ENCODE measurements at regions not wholly inside any gene's neighbourhood (a gene's known extent, or its start where the extent isn't known, plus 50 kb on each side); places are given as distances from the start of the nearest gene placed in this dataset.

DNA sequence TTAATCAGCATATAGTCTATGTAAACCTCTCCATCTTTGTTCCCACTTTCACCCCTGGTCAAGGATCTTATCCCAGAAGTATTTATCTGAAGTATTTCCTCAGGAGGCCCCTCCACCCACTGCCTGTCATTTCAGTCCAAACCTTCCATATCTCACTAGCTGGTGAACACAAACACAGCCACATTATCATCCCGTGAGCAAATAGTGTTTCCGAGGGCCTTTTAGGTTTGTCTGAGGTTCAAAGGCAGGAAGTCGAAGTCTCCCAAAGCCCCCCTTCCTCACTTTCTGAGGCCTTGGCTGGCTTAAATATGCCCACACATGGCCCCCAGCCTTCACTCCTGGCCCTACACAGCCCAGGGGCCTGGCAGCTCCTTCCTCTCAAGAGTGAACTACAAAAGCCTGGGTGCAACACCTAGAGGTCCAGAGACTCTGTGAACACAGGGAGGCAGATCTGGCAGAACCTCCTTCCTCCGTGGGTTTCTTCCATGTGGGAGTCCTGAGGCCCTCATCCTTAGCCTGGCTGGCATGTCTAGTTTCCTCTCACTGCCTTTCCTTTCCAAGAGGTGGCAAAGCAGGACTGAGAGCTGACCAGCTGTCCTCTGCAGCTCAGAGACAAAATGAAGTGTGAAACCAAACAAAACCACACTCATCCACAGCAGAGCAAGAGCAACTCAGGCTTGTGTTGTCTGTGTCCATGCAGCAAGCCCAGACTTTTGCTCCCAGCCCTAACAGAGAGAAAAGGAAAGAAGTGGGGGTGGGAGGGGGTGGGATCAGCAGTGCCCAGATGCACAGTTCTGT is 264.2 kb downstream of the SS18 start:
- Histone ChIP-seq H3K27me3 (no peaks in the 10 kb centered on the region), H3K9me3 (no peaks in the 10 kb centered on the region), H3K4me1 (no peaks in the 10 kb centered on the region), H3K4me3 (ENCODE audit: low read depth, low read length) (no peak overlapping the region), H3K36me3 (no peaks in the 10 kb centered on the region)
- TF ChIP-seq, protein P1, sequence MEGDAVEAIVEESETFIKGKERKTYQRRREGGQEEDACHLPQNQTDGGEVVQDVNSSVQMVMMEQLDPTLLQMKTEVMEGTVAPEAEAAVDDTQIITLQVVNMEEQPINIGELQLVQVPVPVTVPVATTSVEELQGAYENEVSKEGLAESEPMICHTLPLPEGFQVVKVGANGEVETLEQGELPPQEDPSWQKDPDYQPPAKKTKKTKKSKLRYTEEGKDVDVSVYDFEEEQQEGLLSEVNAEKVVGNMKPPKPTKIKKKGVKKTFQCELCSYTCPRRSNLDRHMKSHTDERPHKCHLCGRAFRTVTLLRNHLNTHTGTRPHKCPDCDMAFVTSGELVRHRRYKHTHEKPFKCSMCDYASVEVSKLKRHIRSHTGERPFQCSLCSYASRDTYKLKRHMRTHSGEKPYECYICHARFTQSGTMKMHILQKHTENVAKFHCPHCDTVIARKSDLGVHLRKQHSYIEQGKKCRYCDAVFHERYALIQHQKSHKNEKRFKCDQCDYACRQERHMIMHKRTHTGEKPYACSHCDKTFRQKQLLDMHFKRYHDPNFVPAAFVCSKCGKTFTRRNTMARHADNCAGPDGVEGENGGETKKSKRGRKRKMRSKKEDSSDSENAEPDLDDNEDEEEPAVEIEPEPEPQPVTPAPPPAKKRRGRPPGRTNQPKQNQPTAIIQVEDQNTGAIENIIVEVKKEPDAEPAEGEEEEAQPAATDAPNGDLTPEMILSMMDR (IDR thresholded peaks at IDR 0.05; ENCODE audit: low read depth, low read length), result no peak
- DNase-seq, result no peak

DNA sequence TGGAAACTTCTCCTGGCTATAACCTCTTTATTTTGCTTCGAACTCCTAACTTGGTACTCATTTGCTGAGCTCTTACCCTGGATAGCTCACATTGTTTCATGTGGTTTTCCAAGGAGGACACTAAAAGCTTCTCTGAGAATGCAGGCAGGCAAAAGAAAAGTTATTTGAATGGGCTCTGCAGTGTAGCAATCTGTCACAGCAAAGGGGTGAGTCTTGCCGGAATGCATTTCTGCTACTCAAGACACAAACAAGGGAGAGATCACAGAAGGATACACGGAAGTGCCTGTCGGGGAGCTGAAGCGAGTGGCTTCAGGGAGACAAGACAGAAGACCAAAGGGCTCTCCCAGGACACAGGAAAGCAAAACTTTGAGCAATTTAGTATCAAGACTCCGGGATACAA is 265.4 kb downstream of the SS18 start:
- no peaks in the 10 kb centered on the region for H3K27me3 ChIP-seq
- no peaks in the 10 kb centered on the region for H3K36me3 ChIP-seq
- TF ChIP-seq, protein P1 (IDR thresholded peaks at IDR 0.05; ENCODE audit: low read depth, low read length), result no peak
- no peak overlapping the region for H3K4me3 ChIP-seq (ENCODE audit: low read depth, low read length)
- no peaks in the 10 kb centered on the region for H3K9me3 ChIP-seq
- H3K4me1 ChIP-seq, result no peaks in the 10 kb centered on the region
- no peak for DNase-seq

DNA sequence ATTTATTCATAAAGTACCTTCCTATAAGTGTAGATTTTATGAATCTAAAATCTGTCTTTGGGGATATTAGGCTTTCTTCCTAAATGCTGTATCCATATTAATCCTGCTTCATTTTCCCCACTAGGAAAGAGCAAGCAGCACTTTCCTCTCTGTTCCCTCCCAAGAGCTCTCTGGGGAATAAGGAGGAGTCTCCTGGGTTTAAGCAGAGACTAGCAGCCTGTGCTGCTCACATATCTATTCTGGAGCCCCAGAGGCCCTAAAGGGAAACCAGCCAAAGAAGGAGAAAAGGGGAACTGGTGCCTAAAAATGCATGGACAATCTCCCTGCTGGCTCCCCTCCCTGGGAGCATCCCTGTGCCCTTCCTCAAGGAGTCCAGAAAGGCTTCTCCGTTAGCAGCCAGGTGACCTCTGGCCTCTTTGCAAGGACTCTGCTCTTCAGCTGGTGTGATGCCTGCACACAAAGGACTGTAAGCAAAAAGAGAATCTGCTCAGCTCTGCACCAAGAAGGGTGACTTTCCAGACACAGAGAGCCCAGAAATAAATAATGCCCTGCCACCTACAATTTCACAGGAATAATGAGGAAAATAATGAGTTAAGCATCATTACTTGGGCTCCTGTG is 270.6 kb downstream of the SS18 start:
- no peaks in the 10 kb centered on the region for H3K4me1 ChIP-seq
- H3K27me3 ChIP-seq, result no peaks in the 10 kb centered on the region
- no peaks in the 10 kb centered on the region for H3K9me3 ChIP-seq
- H3K4me3 ChIP-seq (ENCODE audit: low read depth, low read length), result no peak overlapping the region
- no peaks in the 10 kb centered on the region for H3K36me3 ChIP-seq
- TF ChIP-seq, protein P1 (IDR thresholded peaks at IDR 0.05; ENCODE audit: low read depth, low read length), result no peak
- no peak for DNase-seq

DNA sequence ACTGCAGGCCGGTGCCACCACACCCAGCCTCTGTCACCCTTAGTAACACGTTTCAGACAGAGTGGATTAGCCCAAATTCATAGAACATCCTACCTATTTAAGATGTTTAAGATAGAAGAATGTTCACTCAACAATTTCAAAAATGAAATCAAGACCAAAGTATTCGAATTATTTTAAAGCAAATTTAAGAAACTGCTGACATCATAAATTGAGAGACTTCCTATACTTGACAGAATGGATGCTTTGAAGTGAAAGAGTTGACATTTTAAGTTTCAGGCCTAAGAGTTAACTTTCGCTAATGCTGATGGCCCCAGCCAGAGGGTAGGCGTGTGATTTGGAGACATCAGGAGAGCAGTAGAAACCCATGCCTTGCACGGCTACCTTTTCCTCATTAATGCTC is 271.9 kb downstream of the SS18 start:
- no peaks in the 10 kb centered on the region for H3K36me3 ChIP-seq
- H3K4me1 ChIP-seq, result no peaks in the 10 kb centered on the region
- TF ChIP-seq, protein P1 (IDR thresholded peaks at IDR 0.05; ENCODE audit: low read depth, low read length), result no peak
- no peak for DNase-seq
- H3K27me3 ChIP-seq, result no peaks in the 10 kb centered on the region
- H3K9me3 ChIP-seq, result no peaks in the 10 kb centered on the region
- no peak overlapping the region for H3K4me3 ChIP-seq (ENCODE audit: low read depth, low read length)

DNA sequence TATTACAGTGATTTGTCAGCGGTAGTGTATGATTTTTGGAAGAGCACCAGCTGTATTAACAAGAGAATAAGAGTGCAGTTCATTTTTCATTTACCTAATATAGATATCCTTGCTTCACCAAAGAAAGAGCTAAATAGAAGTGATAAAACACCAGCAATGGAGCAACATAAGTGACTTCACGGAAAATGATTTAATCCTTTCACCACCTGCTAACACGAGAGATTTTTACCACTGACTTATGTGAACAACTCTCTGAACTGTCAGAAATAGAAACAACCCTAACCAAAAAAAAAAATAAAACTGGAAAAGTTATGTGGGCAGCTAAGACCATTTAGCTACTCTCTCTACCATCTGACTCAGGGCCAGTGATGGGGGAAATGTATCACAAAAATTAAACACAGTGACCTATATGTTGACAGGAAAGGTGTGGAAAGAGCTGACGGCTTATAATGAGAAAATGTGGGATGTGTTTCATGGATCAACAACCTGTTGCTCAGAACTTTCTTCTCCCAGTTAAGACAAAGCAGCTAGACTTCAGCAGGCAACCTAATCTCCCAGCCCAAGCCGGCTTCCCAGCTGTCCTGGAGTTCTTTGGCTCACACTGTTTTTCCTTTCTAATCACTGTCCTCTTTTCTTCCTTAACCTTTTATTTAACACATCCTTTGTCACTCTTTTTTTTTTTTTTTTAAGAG is 272.7 kb downstream of the SS18 start:
- Histone ChIP-seq H3K27me3 (no peaks in the 10 kb centered on the region), H3K4me3 (ENCODE audit: low read depth, low read length) (no peak overlapping the region), H3K4me1 (no peaks in the 10 kb centered on the region), H3K36me3 (no peaks in the 10 kb centered on the region), H3K9me3 (no peaks in the 10 kb centered on the region)
- TF ChIP-seq, protein P1 (IDR thresholded peaks at IDR 0.05; ENCODE audit: low read depth, low read length), result no peak
- DNase-seq, result no peak

DNA sequence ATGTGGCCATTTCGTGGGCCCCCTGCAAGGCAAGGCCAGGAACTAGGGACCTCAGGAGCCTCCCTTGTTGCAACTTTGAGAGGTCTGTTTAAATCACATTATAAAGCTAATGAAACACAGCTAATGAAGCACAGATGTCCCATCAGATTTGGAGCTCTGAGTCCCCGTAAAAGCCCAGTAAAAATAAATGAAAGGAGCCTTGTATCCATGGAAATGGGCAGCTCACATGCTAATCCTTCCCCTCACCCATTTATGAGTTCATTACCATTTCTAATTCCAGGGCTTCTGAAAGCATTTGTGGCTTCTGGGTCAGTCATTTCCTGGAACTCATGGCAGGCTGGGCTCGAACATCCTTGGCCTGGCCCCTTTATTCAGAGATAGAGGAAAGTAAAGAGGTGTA is 274.8 kb downstream of the SS18 start:
- no peaks in the 10 kb centered on the region for H3K4me1 ChIP-seq
- H3K9me3 ChIP-seq, result no peaks in the 10 kb centered on the region
- no peak for DNase-seq
- H3K36me3 ChIP-seq, result no peaks in the 10 kb centered on the region
- TF ChIP-seq, protein P1 (IDR thresholded peaks at IDR 0.05; ENCODE audit: low read depth, low read length), result no peak
- H3K4me3 ChIP-seq (ENCODE audit: low read depth, low read length), result no peak overlapping the region
- no peaks in the 10 kb centered on the region for H3K27me3 ChIP-seq
